ENCODE measurements at regions not wholly inside any gene's neighbourhood (a gene's known extent, or its start where the extent isn't known, plus 50 kb on each side); places are given as distances from the start of the nearest gene placed in this dataset.
"Not testable (repeated sequence)": the region's sequence is repeated elsewhere in the genome, so short reads cannot be mapped to it uniquely, and the experiment has no call there.

DNA sequence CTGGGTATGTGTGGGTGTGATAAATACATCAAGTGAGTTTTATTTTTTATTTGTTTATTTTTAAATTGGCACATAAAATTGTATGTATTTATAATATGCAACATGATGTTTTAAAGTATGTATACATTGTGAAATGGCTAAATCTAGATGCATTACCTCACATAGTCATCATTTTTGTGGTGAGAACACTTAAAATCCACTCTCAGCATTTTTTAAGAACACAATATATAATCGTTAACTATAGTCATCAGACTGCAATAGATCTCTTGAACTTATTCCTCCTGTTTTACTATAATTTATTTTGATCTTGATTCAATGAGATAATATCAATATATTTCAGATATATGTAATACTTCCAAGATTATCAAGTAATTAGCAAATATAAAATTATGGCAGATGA, 93.9 kb upstream of the ALDH1A1 start:
- no peak for DNase-seq (ENCODE audit: low spot score)
- Histone ChIP-seq H3K9ac (ENCODE audit: low read depth in 1 of 2, low read length in 2 of 2) (no peak overlapping the region), H3K27me3 (ENCODE audit: control insufficient read depth in 4 of 4, insufficient read depth in 4 of 4, low read length in 3 of 4) (no peaks in the 10 kb centered on the region), H3K4me3 (ENCODE audit: low read depth in 1 of 3, low read length in 3 of 3) (no peak overlapping the region), H3K4me1 (ENCODE audit: control insufficient read depth in 4 of 4, insufficient read depth in 4 of 4, low read length in 3 of 4) (peaks cover 0 to 5% (median 4%) of the 10 kb centered on the region in 4 donors), H3K9me3 (ENCODE audit: control insufficient read depth in 4 of 4, low read length in 3 of 4) (no peaks in the 10 kb centered on the region), H3K36me3 (ENCODE audit: control insufficient read depth in 4 of 4, insufficient read depth in 3 of 4, low read depth in 1 of 4, low read length in 3 of 4) (no peaks in the 10 kb centered on the region), H3K27ac (ENCODE audit: low read depth in 1 of 2, low read length in 2 of 2) (no peak overlapping the region)
- WGBS = 91% methylated on average over 1 of the region's 1 CpG
- TF ChIP-seq FOXA1 (IDR thresholded peaks at IDR 0.05) = no peak

DNA sequence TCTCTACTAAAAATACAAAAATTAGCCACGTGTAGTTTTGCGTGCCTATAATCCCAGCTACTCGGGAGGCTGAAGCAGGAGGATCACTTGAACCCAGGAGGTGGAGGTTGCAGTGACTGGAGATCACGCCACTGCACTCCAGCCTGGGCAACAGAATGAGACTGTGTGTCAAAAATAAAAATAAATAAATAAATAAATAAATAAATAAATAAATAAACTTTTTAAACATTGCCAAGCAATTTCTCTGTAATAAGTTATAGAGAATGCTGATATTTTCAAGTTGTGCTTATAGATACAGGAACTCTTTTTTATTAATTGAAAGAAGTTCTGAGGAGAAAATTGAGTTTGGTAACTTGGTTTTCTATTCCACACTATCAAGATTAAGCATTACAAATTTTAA, 91.9 kb upstream of the ALDH1A1 start:
- WGBS = 96% methylated on average over 4 of the region's 4 CpGs
- not testable (repeated sequence) for H3K27ac ChIP-seq (ENCODE audit: low read depth in 1 of 2, low read length in 2 of 2); H3K27me3 ChIP-seq (ENCODE audit: control insufficient read depth in 4 of 4, insufficient read depth in 4 of 4, low read length in 3 of 4); H3K9me3 ChIP-seq (ENCODE audit: control insufficient read depth in 4 of 4, low read length in 3 of 4); H3K9ac ChIP-seq (ENCODE audit: low read depth in 1 of 2, low read length in 2 of 2); DNase-seq (ENCODE audit: low spot score); H3K36me3 ChIP-seq (ENCODE audit: control insufficient read depth in 4 of 4, insufficient read depth in 3 of 4, low read depth in 1 of 4, low read length in 3 of 4); H3K4me3 ChIP-seq (ENCODE audit: low read depth in 1 of 3, low read length in 3 of 3); H3K4me1 ChIP-seq (ENCODE audit: control insufficient read depth in 4 of 4, insufficient read depth in 4 of 4, low read length in 3 of 4)

DNA sequence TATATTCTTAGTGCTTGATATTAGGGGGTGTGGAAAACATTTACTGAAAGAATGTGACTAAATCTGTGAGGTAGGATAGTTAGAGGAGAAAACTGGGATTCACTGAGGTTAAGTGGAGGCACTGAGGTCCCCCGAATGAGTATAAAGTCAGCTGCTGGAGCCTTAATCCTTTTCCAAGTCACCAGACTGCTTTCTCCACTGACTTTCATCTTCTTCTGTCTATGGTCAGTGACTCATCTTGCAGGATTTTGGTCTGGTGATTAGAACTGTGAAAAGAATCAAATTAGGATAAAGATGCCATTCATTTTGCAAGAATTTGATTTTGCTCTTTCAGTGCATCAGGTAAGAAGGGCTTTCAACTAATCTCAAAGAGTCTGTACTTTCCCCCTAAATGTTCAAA, 89.3 kb upstream of the ALDH1A1 start:
- H3K9me3 ChIP-seq (ENCODE audit: control insufficient read depth in 4 of 4, low read length in 3 of 4) = no peaks in the 10 kb centered on the region
- no peak overlapping the region for H3K9ac ChIP-seq (ENCODE audit: low read depth in 1 of 2, low read length in 2 of 2)
- no peak overlapping the region for H3K4me3 ChIP-seq (ENCODE audit: low read depth in 1 of 3, low read length in 3 of 3)
- no peaks in the 10 kb centered on the region for H3K36me3 ChIP-seq (ENCODE audit: control insufficient read depth in 4 of 4, insufficient read depth in 3 of 4, low read depth in 1 of 4, low read length in 3 of 4)
- no peak for DNase-seq (ENCODE audit: low spot score)
- H3K4me1 ChIP-seq (ENCODE audit: control insufficient read depth in 4 of 4, insufficient read depth in 4 of 4, low read length in 3 of 4) = peaks cover 0 to 22% (median 16%) of the 10 kb centered on the region in 4 donors
- WGBS = 93% methylated on average over 1 of the region's 1 CpG
- TF ChIP-seq, protein P1, sequence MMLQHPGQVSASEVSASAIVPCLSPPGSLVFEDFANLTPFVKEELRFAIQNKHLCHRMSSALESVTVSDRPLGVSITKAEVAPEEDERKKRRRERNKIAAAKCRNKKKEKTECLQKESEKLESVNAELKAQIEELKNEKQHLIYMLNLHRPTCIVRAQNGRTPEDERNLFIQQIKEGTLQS (IDR thresholded peaks at IDR 0.05) = no peak
- no peak for TF ChIP-seq JUND (IDR thresholded peaks at IDR 0.05)
- no peaks in the 10 kb centered on the region for H3K27me3 ChIP-seq (ENCODE audit: control insufficient read depth in 4 of 4, insufficient read depth in 4 of 4, low read length in 3 of 4)
- no peak overlapping the region for H3K27ac ChIP-seq (ENCODE audit: low read depth in 1 of 2, low read length in 2 of 2)

DNA sequence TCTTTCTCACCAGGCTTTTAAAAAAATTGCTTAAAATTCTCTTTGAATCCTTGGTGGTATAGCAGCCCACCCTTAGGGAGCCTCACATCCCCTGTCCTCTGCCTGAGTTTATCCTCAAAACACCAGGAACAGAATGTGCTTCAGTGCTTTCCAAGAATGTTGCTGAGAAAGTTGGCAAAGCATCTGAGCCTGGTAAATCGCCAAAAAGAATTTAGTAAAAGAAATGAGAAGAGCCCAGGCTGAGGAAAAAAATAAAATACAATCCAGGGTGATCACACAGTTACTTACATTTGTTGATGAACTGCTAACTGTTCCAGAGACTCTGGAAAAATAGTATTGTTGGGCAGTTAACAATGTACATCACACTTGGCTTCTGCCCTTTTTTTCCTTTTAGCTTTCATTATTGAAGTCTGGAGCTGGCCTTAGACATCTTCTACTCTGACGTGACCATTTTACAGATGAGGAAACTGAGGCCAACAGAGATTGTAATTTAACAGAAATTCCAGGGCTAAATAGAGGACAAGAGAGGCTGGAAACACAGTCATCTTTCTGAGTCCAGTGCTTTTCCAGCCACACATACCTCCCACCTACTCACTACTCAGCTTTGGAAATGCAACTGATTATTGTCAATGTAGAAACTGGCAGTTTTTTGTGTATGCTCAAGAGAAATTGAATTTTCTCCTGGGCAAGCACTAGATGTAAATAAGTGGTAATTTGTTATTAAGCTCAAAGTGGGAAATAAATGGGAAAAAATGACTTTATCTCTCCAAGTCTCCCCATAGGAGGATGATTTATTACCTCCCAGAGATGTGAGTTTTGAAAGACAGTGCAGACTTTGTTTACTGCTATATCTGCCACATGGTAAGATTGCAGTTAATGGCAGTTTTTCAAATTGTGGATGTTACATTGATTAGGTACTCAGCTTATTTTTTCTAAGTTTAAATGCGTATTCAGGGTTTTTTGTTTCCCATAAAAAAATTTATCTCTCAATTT, 86.7 kb upstream of the ALDH1A1 start:
- Histone ChIP-seq H3K9me3 (ENCODE audit: control insufficient read depth in 4 of 4, low read length in 3 of 4) (no peaks in the 10 kb centered on the region), H3K9ac (ENCODE audit: low read depth in 1 of 2, low read length in 2 of 2) (no peak overlapping the region), H3K4me1 (ENCODE audit: control insufficient read depth in 4 of 4, insufficient read depth in 4 of 4, low read length in 3 of 4) (peaks cover 0 to 22% (median 17%) of the 10 kb centered on the region in 4 donors), H3K36me3 (ENCODE audit: control insufficient read depth in 4 of 4, insufficient read depth in 3 of 4, low read depth in 1 of 4, low read length in 3 of 4) (no peaks in the 10 kb centered on the region), H3K27me3 (ENCODE audit: control insufficient read depth in 4 of 4, insufficient read depth in 4 of 4, low read length in 3 of 4) (no peaks in the 10 kb centered on the region), H3K4me3 (ENCODE audit: low read depth in 1 of 3, low read length in 3 of 3) (no peak overlapping the region), H3K27ac (ENCODE audit: low read depth in 1 of 2, low read length in 2 of 2) (no peak overlapping the region)
- 79% methylated on average over 3 of the region's 3 CpGs for WGBS
- TF ChIP-seq SP1 (IDR thresholded peaks at IDR 0.05) = peak; percentile 33
- TF ChIP-seq, protein P1 (IDR thresholded peaks at IDR 0.05) = no peak
- no peak for TF ChIP-seq RXRA (IDR thresholded peaks at IDR 0.05)
- TF ChIP-seq HNF4G (IDR thresholded peaks at IDR 0.05) = no peak
- TF ChIP-seq, protein P2, sequence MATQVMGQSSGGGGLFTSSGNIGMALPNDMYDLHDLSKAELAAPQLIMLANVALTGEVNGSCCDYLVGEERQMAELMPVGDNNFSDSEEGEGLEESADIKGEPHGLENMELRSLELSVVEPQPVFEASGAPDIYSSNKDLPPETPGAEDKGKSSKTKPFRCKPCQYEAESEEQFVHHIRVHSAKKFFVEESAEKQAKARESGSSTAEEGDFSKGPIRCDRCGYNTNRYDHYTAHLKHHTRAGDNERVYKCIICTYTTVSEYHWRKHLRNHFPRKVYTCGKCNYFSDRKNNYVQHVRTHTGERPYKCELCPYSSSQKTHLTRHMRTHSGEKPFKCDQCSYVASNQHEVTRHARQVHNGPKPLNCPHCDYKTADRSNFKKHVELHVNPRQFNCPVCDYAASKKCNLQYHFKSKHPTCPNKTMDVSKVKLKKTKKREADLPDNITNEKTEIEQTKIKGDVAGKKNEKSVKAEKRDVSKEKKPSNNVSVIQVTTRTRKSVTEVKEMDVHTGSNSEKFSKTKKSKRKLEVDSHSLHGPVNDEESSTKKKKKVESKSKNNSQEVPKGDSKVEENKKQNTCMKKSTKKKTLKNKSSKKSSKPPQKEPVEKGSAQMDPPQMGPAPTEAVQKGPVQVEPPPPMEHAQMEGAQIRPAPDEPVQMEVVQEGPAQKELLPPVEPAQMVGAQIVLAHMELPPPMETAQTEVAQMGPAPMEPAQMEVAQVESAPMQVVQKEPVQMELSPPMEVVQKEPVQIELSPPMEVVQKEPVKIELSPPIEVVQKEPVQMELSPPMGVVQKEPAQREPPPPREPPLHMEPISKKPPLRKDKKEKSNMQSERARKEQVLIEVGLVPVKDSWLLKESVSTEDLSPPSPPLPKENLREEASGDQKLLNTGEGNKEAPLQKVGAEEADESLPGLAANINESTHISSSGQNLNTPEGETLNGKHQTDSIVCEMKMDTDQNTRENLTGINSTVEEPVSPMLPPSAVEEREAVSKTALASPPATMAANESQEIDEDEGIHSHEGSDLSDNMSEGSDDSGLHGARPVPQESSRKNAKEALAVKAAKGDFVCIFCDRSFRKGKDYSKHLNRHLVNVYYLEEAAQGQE (IDR thresholded peaks at IDR 0.05) = no peak
- TF ChIP-seq FOXA1 (IDR thresholded peaks at IDR 0.05) = no peak
- no peak for TF ChIP-seq TAF1 (conservative IDR thresholded peaks at IDR 0.05)
- TF ChIP-seq NR2F2 (IDR thresholded peaks at IDR 0.05) = peak; percentile 13
- DNase-seq (ENCODE audit: low spot score) = no peak

Measured in liver (tissue), 7 donors.